HG03520 (cell line): ENCODE measurements at regions not wholly inside any gene's neighbourhood (a gene's known extent, or its start where the extent isn't known, plus 50 kb on each side); places are given as distances from the start of the nearest gene placed in this dataset.
"Not testable (repeated sequence)": the region's sequence is repeated elsewhere in the genome, so short reads cannot be mapped to it uniquely, and the experiment has no call there.

Experiments used
- ATAC-seq: cut with Tn5 transposase; IDR thresholded peaks from one replicate; pipeline ENCODE4 v1.9.1; 2021; ENCODE audit warnings: mild to moderate bottlenecking, moderate library complexity; ENCODE audit not compliant: unreplicated experiment

- no peak for ATAC-seq
Observed at GRCh38 chr1:204777591-204777990, 92.1 kb upstream of the LRRN2 start.

DNA sequence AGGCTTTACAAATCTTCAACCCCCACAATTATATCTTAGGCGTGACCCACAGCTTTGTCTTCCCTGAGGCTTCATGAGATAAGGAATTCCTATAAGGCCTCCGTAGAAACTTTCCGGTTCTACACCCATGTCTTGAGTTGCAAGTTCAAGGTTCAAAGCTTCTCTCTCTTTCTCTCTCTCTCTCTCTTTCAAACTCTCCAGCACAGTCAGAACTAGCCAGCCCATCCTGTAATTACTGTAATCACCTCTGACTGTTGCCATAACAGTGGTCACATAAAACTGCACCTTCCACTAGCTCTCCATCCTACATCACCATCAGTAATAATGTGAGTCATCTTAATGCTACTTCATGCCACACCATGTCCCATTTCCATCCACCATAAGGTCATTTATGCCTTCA, 90.0 kb upstream of the NFASC start:
- no peak for ATAC-seq

DNA sequence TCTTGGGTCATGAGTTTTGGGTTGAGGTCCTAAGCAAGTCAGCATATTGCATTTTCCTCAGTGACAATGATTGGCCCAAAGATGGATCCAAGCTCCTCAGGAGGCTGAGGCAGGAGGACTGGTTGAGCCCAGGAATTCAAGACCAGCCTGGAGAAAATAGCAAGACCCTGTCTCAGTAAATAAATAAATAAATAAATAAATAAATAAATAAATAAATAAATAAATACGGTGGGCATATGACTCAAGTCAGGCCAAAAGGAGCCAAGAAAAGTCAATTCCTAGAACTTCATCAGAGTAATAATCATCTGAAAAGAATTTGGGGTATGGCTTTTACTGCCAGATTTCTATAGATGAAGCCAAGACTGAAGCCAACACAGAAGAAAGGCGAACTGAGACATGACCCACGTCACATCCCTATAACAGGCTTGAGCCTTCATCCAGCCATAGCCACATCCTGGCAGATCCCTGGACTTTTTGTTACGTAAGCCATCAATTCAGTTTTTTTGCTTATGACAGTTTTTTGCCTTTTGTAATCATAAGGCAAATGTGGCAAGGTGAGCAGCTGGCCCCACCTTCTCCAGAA, 88.5 kb upstream of the NFASC start:
- ATAC-seq: no peak

DNA sequence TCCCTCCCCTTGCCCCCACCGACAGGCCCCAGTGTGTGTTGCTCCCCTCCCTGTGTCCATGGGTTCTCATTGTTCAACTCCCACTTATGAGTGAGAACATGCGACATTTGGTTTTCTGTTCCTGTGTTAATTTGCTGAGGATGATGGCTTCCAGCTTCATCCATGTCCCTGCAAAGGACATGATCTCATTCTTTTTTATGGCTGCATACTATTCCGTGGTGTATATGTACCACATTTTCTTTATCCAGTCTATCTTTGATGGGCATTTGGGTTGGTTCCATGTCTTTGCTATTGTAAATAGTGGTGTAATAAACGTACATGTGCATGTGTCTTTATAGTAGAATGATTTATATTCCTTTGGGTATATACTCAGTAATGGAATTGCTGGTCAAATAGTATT, 85.6 kb upstream of the NFASC start:
- ATAC-seq: not testable (repeated sequence)

DNA sequence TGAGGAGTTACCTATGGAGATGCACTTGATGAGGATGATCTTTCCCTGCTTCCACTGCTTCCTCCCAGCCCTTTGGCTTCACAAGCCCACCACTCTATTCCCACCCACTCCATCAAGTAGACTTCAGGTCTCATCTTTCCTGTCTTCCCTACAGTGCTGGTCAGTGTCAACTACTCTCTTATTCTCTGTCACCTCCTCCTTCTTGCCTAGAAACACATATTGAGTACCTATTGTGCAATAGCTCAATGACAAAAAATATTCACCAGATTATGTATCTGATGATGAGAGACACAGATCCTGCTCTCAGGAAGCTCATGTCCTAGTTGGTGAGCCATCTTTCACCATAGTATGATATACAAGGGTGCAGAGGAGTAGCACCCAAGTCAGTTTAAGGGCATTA, 82.2 kb upstream of the NFASC start:
- ATAC-seq: no peak

DNA sequence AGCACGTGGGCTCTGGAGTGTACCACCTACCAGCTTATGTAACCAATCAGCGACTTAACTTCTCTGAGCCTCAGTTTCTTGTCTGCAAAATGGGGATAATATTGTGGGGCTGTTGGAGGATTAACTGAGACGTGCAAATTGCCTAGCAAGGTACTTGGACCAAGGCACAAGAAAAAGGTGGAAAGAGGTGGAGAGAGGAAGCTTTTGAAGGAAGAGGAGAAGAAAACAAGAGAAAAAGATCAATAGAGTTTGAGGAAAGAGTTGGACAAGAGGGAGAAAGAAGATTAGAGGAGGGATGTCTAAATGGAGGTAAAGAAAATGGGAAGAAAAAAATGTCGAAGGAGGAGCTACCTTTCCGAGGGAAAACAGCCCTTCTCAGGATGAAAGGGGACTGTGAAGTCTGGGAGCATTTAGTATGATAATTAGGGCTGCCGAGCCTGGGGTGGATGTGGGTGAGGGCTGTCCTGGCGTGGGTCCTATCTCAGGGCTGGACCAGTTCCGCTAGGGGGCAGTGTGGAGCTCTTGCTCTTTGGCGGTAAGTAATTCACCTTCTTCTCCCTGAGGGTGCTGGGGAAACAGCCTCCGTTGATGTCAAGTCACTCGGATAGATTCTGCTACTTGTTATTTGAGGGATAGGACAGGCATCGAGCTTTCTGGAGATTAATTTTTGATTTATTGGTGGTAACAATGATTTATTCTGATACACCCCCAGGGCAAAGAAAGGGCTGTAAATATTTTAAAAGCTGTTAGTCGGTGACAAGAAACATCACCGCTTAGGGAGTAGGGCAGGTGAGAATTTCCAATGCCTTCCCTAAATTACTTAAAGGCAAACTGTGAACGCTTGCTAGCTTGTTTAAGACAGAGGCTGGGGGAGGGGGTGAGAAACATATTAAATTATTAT, 79.0 kb upstream of the NFASC start:
- no peak for ATAC-seq

- no peak for ATAC-seq
Observed at GRCh38 chr1:204792354-204792692, 78.3 kb upstream of the NFASC start.

GRCh38 chr1:204793259-204793914, 77.3 kb upstream of the NFASC start:
- ATAC-seq: no peak

DNA sequence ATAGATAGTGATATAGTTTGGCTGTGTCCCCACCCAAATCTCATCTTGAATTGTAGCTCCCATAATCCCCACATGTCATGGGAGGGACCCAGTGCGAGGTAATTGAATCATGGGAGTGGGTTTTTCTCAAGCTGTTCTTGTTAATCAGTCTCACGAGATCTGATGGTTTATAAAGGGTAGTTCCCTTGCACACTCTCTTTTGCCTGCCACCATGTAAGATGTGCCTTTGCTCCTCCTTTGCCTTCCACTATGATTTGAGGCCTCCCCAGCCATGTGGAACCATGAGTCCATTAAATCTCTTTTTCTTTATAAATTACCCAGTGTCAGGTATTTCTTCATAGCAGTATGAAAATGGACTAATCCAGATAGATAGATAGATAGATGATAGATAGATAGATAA, 73.8 kb upstream of the NFASC start:
- ATAC-seq: not testable (repeated sequence)

- ATAC-seq: no peak
Observed at GRCh38 chr1:204797401-204797800, 73.3 kb upstream of the NFASC start.

DNA sequence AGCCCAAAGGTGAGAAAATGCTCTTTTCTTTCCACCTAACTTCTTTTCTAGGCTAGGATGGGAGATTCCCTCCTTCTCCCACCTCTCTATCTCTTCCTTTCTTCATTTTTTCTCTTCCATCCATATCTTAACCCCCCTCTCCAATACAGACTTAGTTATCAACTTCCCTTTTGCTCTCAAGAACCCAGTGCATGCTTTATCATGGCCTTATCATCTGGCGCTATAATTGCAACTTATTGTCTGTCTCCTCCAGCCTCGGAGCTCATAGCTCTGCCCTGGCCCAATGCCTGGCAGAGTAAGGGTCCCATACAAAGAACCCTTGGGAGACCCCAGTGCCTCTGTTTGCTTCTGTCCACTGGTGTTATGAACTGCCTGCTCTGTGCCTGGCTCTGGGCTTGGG, 71.0 kb upstream of the NFASC start:
- no peak for ATAC-seq

DNA sequence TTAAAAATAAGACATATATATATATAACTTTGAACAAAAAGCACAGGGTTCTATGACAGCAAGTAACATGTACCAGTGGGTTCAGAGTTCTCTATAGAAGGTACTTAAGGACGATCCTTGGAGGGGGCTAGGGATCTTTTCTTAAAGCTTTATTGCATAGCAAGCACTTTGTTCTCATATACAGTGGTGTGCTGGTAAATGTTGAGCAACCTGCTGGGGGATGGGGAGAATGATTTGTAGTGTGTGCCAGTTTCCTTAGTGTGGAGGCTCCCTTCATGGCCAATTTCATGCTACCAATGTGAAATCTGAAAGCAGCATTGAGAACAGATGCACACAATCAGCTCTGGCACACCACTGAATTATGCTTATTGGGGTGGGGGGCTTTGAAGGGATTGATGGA, 69.5 kb upstream of the NFASC start:
- ATAC-seq: no peak

- ATAC-seq: no peak
Observed at GRCh38 chr1:204802401-204803175, 68.1 kb upstream of the NFASC start.

DNA sequence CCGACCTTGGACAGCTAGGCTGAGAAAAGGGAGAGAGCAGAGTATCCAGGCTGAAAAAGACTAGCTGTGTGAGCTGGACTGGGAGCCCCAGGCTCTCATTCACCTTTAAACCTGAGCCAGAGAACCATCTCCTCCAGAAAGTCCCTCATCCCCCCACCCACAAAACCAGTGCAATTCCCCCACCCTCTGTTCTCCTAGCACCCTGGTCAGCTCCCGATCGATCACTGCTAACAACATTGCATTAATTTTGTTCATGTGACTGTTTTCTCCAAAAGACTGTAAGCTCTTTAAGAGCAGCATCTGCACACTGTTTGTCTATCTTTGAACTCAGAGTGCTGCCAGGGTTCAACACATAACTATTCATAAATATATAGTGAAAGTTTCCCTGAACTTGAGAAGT, 67.1 kb upstream of the NFASC start:
- ATAC-seq: no peak

DNA sequence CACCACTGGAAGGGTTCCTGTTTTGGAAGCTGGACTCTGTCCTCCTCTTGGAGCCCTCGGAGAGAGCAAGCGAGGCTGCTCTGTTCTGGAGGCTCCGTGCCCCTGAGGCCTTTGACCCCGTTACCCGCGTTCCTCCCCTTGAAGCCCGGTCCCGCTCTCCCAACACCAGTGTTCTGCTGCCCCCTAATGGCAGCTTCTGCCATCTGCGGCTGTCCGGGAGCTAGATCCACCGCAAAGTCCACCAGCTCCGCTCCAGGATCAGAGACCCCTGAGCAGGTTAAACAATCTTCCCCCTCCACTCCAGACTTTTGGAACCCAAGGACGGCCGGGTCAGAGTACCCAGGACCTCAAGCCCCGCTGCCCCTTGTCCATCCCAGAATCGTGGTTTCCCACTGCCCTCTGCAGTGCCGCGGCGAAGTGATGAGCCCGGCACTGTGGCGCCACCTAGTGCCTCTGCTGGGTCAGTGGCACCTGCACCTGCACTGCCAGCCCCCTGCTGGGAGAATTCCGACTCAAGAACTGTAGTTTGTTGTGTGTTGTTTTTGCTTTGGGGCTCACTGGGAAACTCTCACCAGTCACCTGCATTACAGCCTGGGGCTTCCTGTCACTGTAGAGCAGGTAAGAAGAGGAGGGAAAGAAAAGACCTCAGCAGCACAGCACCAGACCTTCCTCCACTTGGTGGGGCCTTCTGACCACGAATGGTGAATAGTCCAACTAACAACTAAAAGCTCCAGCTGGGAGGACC, 63.5 kb upstream of the NFASC start:
- peak; percentile 78 for ATAC-seq

DNA sequence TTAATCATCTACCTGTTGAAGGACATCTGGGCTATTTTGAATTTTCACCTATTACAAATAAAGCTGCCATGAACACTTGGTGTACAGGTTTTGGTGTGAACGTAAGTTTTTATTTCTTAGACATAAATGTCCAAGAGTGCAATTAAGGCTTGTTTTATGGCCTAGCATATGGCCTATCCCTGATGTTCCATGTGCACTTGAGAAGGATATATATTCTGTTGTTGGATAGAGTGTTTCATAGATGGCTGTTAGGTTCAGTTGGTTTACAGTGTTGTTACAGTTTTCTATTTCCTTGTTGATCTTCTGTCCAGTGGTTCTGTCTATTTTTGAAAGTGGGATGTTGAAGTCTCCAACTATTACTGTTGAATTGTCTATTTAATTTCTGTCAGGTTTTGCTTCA, 61.2 kb upstream of the NFASC start:
- ATAC-seq: no peak

DNA sequence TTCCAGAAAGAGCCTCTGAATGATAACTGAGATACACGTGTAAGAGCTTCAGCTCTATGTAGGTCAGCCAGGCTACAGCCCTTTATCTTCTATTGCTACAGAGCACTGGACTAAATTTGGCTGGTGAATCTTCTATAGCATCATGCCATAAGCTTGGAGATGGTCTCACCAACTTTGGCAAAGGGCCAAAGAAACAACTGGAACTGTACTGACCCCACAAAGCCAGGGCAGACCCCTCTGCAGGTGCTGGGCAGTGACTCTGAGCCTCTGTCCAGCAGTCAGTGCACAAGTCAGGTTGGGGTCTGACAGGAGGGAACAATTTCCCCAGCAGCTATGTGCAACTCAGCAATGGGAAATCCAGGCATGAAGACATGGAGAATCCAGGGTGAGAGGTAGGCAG, 57.8 kb upstream of the NFASC start:
- no peak for ATAC-seq

DNA sequence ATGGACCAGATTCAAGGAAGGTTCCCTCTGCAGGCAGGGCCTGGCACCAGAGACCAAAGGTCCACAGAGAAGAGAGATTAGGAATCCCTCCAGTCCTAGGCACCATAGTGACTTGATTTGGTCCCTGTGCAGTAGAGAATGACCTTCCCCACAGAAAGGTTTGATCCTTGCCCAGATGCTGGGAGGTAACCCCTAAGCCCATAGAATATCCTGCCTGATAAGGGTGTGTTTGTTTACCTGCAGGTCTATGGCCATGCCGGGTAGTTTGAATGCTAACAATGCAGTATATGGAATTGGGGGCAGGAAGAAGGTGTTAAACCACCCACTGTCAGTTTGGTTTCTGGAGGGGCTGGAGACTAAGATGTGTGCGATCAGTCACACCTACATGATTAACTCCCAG, 57.1 kb upstream of the NFASC start:
- no peak for ATAC-seq

- ATAC-seq: no peak
Observed at GRCh38 chr1:204814166-204814884, 56.3 kb upstream of the NFASC start.

DNA sequence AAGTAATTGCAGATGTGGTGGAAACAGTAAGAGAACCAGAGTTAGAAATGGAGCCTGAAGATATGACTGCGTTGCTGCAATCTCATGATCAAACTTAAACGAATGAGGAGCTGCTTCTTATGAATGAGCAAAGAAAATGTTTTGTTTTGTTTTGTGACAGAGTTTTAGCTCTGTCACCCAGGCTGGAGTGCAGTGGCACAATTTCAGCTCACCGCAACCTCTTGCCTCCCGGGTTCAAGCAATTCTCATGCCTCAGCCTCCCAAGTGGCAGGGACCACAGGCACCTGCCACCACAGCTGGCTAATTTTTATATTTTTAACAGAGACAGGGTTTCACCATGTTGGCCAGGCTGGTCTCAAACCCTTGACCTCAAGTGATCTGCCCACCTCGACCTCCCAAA, 53.3 kb upstream of the NFASC start:
- no peak for ATAC-seq
